WTC11 (cell line): ENCODE measurements at regions not wholly inside any gene's neighbourhood (a gene's known extent, or its start where the extent isn't known, plus 50 kb on each side); places are given as distances from the start of the nearest gene placed in this dataset.
A peak's percentile ranks its signal among the peaks of the same experiment; 100 is the strongest.

Experiments
- ATAC-seq: fragments of 200-7000 bp; cut with Tn5 transposase; 2 replicates; pipeline ENCODE4 v1.10.0; 2021; ENCODE audit warnings: mild to moderate bottlenecking, moderate library complexity
- CTCF ChIA-PET: fragments of 300-600 bp; sonication (Branson Sonifier 250); formaldehyde crosslinking; loops from one replicate; lab custom pipeline; 2021; ENCODE audit warnings: antibody characterized with exemption; lab: Charles Lee
- POLR2A ChIA-PET: fragments of 350-600 bp; sonication (Branson Sonifier 250); formaldehyde crosslinking; loops from one replicate; lab custom pipeline; 2021; ENCODE audit warnings: antibody characterized with exemption; lab: Charles Lee
- DNase-seq: peaks from one replicate; pipeline ENCODE4 v3.0.0; 2021; ENCODE audit warnings: low spot score
- H3K27ac Mint-ChIP-seq: 2 replicates; pipeline ENCODE4 v1.8.0; 2021; ENCODE audit warnings: mixed read lengths
- H3K27me3 Mint-ChIP-seq: 2 replicates; pipeline ENCODE4 v1.8.0; 2021; ENCODE audit warnings: low read depth, mild to moderate bottlenecking, moderate library complexity, mixed read lengths
- H3K36me3 Mint-ChIP-seq: 2 replicates; pipeline ENCODE4 v1.8.0; 2021; ENCODE audit warnings: mixed read lengths
- H3K4me1 Mint-ChIP-seq: 2 replicates; pipeline ENCODE4 v1.8.0; 2022; ENCODE audit warnings: mixed read lengths
- H3K4me3 Mint-ChIP-seq: 2 replicates; pipeline ENCODE4 v1.8.0; 2021; ENCODE audit warnings: mild to moderate bottlenecking, moderate library complexity, mixed read lengths
- H3K9me3 Mint-ChIP-seq: 2 replicates; pipeline ENCODE4 v1.8.0; 2021; ENCODE audit warnings: mixed read lengths
- E2F1 ChIP-seq: sonication (generic); formaldehyde crosslinking; IDR thresholded peaks from 2 replicates; pipeline ENCODE4 v1.8.0; 2022; ENCODE audit warnings: mild to moderate bottlenecking, missing genetic modification reagents
- E2F5 ChIP-seq: sonication (generic); formaldehyde crosslinking; IDR thresholded peaks from 2 replicates; pipeline ENCODE4 v1.8.1; 2022; ENCODE audit warnings: mild to moderate bottlenecking, moderate library complexity, missing genetic modification reagents
- FOXJ3 ChIP-seq: sonication (generic); formaldehyde crosslinking; IDR thresholded peaks from 2 replicates; pipeline ENCODE4 v1.9.0; 2021; ENCODE audit warnings: missing genetic modification reagents, mild to moderate bottlenecking, borderline replicate concordance
- FOXK1 ChIP-seq: sonication (generic); formaldehyde crosslinking; IDR thresholded peaks from 2 replicates; pipeline ENCODE4 v1.8.0; 2022; ENCODE audit warnings: mild to moderate bottlenecking, moderate library complexity, missing genetic modification reagents
- FOXP4 ChIP-seq: sonication (generic); formaldehyde crosslinking; IDR thresholded peaks from 2 replicates; pipeline ENCODE4 v1.8.0; 2022; ENCODE audit warnings: mild to moderate bottlenecking, missing genetic modification reagents
- GABPB1 ChIP-seq: sonication (generic); formaldehyde crosslinking; IDR thresholded peaks from 2 replicates; pipeline ENCODE4 v1.8.1; 2023; ENCODE audit warnings: mild to moderate bottlenecking, missing genetic modification reagents
- HMGA2 ChIP-seq: fragments of 250-450 bp; sonication (Bioruptor Pico); IDR thresholded peaks from 2 replicates; pipeline ENCODE4 v1.4.0; 2021; ENCODE audit warnings: mild to moderate bottlenecking, moderate library complexity
- IRF1 ChIP-seq: sonication (generic); formaldehyde crosslinking; IDR thresholded peaks from 2 replicates; pipeline ENCODE4 v1.8.0; 2023; ENCODE audit warnings: missing genetic modification reagents
- KAT7 ChIP-seq: sonication (generic); formaldehyde crosslinking; IDR thresholded peaks from 2 replicates; pipeline ENCODE4 v1.8.1; 2023; ENCODE audit warnings: missing genetic modification reagents, mild to moderate bottlenecking, borderline replicate concordance
- NFYB ChIP-seq: sonication (generic); formaldehyde crosslinking; conservative IDR thresholded peaks from 2 replicates; pipeline ENCODE4 v1.8.0; 2022; ENCODE audit warnings: low read depth, missing genetic modification reagents
- PREB ChIP-seq: sonication (generic); formaldehyde crosslinking; IDR thresholded peaks from 2 replicates; pipeline ENCODE4 v1.8.1; 2022; ENCODE audit warnings: mild to moderate bottlenecking, missing genetic modification reagents, moderate library complexity, borderline replicate concordance
- SP1 ChIP-seq: sonication (generic); formaldehyde crosslinking; conservative IDR thresholded peaks from 2 replicates; pipeline ENCODE4 v1.8.1; 2022; ENCODE audit warnings: missing genetic modification reagents
- TCF7 ChIP-seq: sonication (generic); formaldehyde crosslinking; IDR thresholded peaks from 2 replicates; pipeline ENCODE4 v1.8.0; 2022; ENCODE audit warnings: mild to moderate bottlenecking, low read depth, missing genetic modification reagents, moderate library complexity
- ZMAT4 ChIP-seq: fragments of 250-450 bp; sonication (Bioruptor Pico); IDR thresholded peaks from 2 replicates; pipeline ENCODE4 v1.9.0; 2021; ENCODE audit warnings: mild to moderate bottlenecking
- ZNF396 ChIP-seq: fragments of 250-450 bp; sonication (Bioruptor Pico); IDR thresholded peaks from 2 replicates; pipeline ENCODE4 v1.8.0; 2021; ENCODE audit warnings: mild to moderate bottlenecking, moderate library complexity, borderline replicate concordance
- ZNF671 ChIP-seq: fragments of 250-450 bp; sonication (Bioruptor Pico); IDR thresholded peaks from 2 replicates; pipeline ENCODE4 v1.8.0; 2021; ENCODE audit warnings: mild to moderate bottlenecking

GRCh38 chr6:139883776-139884175 lies 509.3 kb upstream of the CITED2 start:
- Mint-ChIP-seq H3K27ac (0 out of 2 replicates have a peak overlapping the region, but pooled peaks have one; percentile 23), H3K9me3 (0 out of 2 replicates have a peak, but pooled peaks cover 2% of the 10 kb centered on the region), H3K27me3 (no peaks in the 10 kb centered on the region), H3K4me3 (no peak overlapping the region), H3K36me3 (no peaks in the 10 kb centered on the region), H3K4me1 (peaks cover 81% of the 10 kb centered on the region)
- ATAC-seq: no peak
- ChIA-PET POLR2A (no interaction called here), CTCF (interaction anchor here (0.7 to 1.1 kb wide), 2 partner anchors 56 to 514 kb away, joined by 3 read pairs; no protein-coding TSS in a partner anchor)
- no peak for TF ChIP-seq NFYB
- TF ChIP-seq FOXJ3 (CRISPR knock-in tag): no peak
- no peak for DNase-seq

GRCh38 chr6:139882977-139883728 lies 508.7 kb upstream of the CITED2 start:
- POLR2A ChIA-PET: no interaction called here
- H3K4me1 Mint-ChIP-seq: peaks cover 75% of the 10 kb centered on the region

GRCh38 chr6:139882234-139882633 lies 507.8 kb upstream of the CITED2 start:
- Mint-ChIP-seq H3K4me1 (peaks cover 66% of the 10 kb centered on the region), H3K36me3 (no peaks in the 10 kb centered on the region), H3K27ac (peak overlapping the region; percentile 69), H3K27me3 (no peaks in the 10 kb centered on the region), H3K4me3 (peak overlapping the region; percentile 28; the same call in 1 of the 2 replicates), H3K9me3 (0 out of 2 replicates have a peak, but pooled peaks cover 3% of the 10 kb centered on the region)
- ChIA-PET CTCF (interaction anchor here (1.2 to 1.5 kb wide), 3 partner anchors 170 to 561 kb away, joined by 3 to 5 read pairs (median 3); no protein-coding TSS in a partner anchor), POLR2A (no interaction called here)
- DNase-seq: peak; percentile 14
- peak; percentile 32 for ATAC-seq
- TF ChIP-seq ZNF396 (CRISPR knock-in tag): no peak
- no peak for TF ChIP-seq E2F5 (CRISPR knock-in tag)
- no peak for TF ChIP-seq PREB
- no peak for TF ChIP-seq HMGA2 (CRISPR knock-in tag)
- TF ChIP-seq TCF7 (CRISPR knock-in tag): no peak
- no peak for TF ChIP-seq KAT7 (CRISPR knock-in tag)
- no peak for TF ChIP-seq IRF1 (CRISPR knock-in tag)
- TF ChIP-seq GABPB1 (CRISPR knock-in tag): no peak
- no peak for TF ChIP-seq SP1 (CRISPR knock-in tag)
- no peak for TF ChIP-seq ZNF671

More at GRCh38 chr6:139882977-139883728, 508.7 kb upstream of the CITED2 start:
- Mint-ChIP-seq H3K36me3 (no peaks in the 10 kb centered on the region), H3K4me3 (no peak overlapping the region), H3K27me3 (no peaks in the 10 kb centered on the region), H3K27ac (peak overlapping the region; percentile 41; the same call in 1 of the 2 replicates), H3K9me3 (0 out of 2 replicates have a peak, but pooled peaks cover 3% of the 10 kb centered on the region)
- ATAC-seq: no peak
- TF ChIP-seq FOXK1 (CRISPR knock-in tag) (no peak), ZMAT4 (no peak), E2F1 (no peak), FOXP4 (CRISPR knock-in tag) (no peak), NFYB (no peak)
- no peak for DNase-seq
- CTCF ChIA-PET: interaction anchor here (0.7 to 1.5 kb wide), 3 partner anchors 57 to 514 kb away, joined by 3 to 5 read pairs (median 3); no protein-coding TSS in a partner anchor
